ENCODE measurements at regions not wholly inside any gene's neighbourhood (a gene's known extent, or its start where the extent isn't known, plus 50 kb on each side); places are given as distances from the start of the nearest gene placed in this dataset.
"Not testable (repeated sequence)": the region's sequence is repeated elsewhere in the genome, so short reads cannot be mapped to it uniquely, and the experiment has no call there.

DNA sequence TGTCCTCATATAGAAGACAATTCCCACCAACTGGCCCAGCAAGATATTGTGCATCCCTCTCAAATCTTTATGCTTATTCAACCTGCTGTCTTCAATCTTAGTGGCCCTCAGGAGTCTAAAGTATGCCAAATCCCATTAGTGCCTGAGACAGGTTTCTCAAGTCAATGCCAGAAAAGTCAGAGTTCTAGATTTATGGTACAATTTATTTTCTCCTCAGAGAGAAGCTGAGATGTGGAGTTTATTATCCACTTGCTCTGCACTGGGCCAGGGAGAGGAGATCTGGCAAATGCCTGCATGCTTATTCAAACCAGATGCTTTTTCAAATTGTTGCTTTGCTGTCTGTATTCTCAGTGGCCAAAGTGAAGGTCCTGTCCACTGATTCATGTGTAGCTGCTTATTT, 825.2 kb downstream of the METTL4 start:
- DNase-seq = no peak

DNA sequence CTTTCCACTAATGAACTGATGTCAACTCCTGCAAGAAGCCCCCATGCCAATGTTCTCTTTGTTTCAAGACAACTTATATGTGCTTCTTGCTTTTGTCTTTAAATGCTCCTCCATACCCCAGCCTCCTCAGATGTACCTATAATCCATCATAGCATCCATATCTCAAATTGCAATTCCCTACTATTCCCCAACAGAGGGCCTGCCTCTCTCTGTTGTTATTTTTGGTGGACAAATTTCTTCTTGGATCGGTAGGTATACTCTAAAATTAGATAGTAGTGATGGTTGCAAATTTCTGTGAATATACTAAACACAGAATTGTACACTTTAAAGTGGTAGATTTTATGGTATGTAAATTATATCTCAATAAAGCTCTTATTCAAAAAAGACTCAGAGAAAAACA, 820.1 kb downstream of the METTL4 start:
- DNase-seq = no peak

DNA sequence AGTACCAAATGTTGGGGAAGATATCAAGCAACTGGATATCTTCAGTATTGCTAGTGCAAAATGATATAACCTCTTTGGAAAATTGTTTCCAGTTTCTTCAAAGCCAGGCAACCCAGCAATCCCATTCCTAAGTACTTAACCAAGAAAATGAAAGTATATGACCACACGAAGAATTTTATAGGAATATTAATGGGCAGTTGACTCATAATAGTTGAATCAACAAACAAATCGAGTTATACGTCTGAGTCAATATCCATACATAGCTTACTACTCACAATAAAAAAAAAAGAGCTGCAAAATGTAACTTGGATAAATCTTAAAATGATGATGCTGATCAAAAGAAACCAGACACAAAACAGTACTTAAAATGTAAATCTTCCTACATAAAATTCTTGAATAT, 810.4 kb downstream of the METTL4 start:
- no peak for DNase-seq

DNA sequence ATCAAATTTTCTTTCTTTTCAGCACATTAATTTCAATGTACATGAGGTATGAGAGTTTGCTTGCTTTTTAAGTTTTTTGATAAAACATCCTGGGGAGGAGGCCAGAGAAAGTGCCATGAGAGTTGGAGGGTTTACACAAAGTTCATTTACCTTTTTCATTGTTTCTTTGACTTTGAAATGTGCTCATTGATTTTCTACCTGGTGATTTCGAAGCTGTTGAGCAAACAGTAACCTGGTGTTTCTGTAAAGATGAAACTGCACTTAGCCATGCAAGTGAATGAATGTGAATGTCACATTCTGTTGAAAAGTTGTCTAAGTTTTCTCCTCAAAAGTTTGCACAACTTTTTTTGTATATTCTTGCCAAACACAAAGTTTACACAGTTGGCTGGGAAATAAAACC, 797.0 kb downstream of the METTL4 start:
- no peak for DNase-seq

DNA sequence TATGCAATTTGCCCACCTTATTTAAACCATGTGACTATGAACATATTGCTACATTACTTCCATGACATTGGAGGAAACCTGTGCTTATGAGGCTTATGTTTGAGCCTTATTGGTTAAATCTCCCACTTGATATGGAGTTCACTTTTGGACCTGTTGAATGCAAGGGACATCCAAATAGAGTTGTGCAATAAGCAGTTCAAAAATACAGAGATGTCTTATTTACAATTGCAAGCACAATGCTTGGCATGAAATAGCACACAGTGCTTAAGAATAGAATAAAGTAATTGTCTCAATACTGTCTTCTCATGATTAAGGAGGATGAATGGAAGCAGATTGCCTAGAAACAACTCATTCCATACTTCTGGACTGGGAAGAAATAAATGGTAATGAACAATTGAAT, 793.5 kb downstream of the METTL4 start:
- DNase-seq = no peak

DNA sequence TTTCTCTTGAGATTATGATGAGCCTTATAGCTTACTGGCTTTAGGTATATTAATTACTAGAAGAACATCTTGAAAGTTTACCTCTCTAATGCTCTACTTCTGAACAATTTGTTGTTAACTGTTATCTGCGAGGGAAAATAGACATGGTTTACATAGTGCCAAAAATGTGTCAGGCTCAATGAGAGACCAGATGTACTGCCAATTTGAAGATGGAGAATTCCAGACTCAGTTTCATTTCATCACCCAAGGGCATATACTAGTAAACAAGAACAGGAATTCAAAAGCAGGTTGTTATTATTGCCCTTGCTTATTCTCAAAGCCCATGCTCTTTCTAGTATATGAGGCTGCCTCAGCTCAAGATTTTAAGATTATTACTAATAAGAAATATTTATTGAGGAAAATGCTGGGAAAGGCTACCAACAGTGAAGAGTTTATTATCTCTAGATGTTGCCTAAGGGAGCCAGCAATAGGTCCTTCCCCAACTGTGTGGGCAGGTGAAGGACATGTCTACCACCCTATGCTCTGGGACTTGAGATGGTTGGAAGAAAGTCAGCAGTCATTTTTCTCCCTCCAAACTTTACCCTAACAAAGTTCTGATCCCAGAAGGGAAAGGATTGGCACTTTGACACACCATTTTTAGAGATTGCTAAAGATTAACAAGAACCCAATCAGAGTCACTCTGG, 792.7 kb downstream of the METTL4 start:
- no peak for DNase-seq

DNA sequence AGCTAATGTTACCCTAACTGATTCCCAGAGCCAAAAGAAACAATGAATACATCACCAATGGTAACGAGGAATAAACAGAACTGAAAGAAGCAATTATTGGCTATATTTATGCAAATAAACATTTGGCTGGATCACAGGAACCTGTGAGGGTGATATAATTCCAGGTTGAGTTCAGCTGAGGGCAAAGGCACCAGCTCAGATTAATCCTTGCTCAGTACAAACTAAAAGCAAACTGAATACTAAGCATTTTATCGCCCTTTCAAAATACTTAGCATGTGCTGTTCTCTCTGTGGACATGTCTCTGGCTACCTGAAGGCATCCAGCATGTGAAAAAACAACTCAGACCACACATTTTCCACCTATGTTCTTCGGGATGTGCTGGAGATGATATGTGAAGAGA, 791.7 kb downstream of the METTL4 start:
- DNase-seq = no peak

DNA sequence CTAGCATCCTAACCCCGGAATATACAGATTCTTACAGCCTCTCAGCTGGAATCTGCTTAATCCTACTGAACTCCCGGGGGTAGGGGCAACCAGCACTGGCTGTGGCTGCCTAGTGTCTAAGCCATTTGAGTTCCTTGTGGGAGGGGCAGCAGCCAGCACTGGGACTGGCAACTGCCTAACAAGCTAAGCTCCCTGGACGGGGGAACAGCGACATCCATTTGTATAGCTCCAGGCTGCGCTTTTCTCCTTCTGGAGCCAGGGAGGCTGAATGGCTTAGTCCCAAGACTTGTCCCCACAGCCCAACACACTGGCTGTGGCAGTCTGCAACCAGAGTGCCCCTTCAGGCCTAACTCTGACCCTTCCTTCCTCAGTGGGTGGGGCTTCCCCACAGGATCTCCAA, 787.2 kb downstream of the METTL4 start:
- no peak for DNase-seq

DNA sequence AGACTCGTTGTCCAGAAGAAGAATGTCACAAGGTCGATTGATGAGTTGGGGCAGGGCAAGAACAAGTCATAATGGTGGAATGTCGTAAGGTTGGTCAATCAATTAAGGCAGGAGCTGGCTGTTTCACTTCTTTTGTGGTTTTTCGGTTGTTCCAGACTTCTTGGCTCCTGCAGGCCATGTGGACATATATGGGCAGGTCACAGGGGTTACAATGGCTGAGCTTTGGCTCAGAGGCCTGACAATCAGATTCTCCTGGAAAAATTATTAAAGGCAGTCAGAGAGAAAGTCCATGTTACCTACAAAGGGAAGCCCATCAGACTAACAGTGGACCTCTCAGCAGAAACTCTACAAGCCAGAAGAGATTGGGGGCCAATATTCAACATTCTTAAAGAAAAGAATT, 785.3 kb downstream of the METTL4 start:
- not testable (repeated sequence) for DNase-seq

DNA sequence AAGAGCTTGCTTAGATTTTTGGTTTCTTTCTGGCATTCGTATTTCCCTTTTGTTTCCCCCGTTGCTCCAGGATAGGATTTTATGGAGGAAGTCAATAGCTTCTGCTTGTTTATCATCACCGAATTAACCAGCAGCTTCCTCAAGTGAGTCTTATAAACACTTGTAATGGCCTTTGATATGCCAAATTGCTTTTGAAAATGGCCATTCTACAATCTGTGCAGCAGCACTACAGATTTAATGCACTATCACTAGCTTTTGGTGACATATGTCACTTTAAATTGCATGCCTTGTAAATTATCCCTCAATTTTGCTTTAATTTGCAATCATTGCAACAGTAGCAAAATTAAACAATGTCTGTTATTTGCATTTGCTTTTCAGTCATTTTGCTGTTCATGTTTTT, 774.7 kb downstream of the METTL4 start:
- DNase-seq = no peak

DNA sequence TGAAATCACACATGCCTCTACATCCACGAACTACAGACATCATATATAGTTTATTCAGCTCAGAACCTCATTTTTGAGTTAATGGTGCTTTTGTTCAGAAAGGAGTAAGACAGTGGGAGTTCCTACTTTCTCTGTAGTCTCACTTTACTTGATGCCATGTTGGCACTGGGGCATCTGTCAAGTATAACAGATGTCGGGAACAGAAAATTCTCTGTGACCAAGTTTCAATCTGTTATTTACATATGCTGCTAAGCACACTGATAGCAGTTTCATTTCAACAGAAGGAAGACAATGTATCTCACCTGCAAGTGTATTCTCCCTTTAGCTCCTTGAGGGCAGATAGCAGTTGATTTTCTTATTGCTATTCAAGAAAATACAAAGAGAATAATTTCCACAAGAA, 774.1 kb downstream of the METTL4 start:
- DNase-seq = no peak

DNA sequence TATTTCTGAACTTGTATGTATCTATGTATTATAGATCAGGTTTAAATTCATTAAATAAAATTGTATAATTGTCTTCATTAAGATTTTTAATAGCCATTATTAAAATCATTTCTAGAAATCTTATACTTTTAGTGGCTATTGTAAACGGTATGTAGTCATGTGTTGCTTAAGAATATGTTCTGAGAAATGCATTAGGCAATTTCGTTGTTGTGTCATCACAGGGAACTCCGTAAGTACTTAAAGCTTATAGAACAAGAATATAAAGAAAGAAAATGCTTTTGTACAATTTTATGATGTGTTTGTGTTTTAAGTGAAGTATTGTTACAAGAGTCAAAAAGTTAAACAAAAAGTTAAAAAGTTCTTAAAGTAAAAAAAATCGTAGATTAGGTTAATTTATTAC, 765.8 kb downstream of the METTL4 start:
- DNase-seq = no peak

DNA sequence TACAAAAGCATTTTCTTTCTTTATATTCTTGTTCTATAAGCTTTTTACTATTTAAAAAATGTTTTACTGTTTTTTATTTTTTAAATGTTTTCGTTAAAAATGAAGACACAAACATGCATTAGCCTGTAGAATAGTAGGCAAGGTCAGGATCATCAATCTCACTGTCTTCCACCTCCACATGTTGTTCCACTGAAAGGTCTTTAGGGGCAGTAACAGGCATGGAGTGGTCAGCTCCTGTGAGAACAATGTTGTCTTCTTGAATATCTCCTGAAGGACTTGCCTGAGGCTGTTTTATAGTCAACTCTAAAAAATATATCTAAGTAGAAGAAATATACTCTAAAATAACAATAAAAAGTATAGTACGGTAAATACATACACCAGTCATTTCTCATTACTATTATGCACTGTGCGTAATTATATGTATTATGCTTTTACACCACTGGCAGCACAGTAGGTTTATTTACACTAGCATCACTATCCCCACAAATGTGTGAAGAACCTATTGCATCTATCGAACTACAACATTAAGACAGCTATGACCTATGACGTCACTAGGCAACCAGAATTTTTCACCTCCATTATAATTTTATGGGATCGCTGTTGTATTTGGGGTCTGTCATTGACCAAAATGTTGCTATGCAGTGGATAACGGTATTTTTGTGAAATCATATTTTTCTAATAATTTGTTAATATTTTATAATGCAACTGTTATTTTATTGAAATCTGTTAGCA, 764.3 kb downstream of the METTL4 start:
- DNase-seq = no peak

DNA sequence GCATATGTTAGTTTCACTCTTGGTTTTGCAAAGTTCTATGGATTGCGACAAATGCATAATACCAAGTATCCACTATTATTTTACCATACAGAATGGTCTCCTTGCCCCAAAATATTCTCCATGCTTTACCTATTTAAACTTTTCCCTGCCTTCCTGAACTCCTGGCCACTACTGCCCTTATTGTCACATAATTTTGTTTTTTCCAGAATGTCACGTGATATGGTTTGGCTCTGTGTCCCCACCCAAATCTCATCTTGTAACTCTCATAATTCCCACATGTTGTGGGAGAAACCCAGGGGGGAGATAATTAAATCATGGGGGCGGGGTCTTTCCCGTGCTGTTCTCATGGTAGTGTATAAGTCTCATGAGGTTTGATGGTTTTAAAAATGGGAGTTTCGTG, 760.0 kb downstream of the METTL4 start:
- no peak for DNase-seq

DNA sequence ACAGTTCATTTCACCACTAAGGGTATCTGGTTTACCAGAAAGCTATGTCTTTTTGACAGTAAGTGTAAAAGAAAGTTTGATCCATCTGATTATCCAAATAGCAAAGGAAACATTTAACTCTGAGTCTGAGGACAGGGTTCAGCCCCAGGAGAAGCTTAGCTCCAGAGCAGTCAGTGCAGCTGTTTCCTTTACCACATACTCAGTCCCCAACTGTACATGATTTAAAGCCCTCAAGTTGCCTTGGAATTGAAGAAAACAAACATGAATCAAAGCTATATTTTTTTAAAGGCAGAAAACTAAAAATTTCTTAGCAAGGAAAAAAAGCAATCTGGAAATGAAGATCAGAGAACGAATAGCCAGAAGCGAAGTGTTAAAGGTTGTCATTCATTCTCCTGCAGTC, 746.0 kb downstream of the METTL4 start:
- DNase-seq = no peak

DNA sequence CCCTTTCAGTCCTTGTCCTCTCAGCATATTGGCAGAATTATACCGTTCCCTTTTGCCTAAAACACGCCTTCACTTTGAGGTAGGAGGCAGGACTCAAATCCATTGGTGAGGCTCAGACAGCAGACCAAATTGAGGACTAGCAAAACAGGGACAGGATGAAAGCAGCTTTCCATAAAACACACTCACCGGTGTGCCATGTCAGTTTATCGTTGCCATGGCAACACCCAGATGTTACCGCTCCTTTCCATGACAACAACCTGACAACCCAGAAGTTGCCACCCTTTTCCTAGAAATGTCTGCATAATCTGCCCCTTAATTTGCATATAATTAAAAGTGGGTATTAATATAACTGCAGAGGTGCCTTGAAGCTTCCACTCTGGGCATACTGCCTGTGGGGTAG, 730.4 kb downstream of the METTL4 start:
- DNase-seq = no peak

DNA sequence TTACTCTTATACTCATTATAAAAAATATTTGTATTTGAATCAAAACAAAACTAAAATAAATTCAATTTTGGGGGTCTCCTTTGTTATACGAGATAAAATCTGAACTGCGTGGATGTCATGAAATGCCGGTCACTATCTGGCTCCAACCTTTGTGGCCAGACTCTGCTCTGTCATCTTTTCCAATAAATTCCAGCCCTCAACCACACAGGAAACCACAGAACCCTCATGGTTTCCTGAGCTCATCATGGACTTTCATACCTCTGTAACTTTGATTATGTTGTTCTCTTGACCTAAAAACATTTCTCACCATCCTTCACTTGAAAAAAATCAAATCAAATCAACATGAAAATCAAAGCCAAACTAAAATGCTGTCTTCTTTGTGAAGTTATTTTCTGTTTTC, 724.7 kb downstream of the METTL4 start:
- no peak for DNase-seq

DNA sequence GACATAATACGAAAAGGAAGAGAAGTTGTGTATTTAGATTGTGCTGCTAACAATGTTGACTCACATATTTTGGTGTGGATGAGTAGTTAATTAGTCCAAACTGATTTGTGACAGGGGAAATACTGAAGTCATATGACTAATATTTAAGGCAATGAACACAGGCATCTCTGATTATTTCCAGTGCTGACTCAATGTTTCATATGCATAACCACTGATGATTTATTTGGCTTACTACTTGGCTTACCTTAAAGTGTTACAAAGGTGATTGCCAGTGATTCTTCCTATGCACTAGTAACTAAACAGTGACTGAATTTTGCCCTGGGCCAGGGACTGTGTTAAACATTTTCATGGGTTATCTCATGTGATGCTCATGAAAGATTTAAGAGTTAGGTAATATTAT, 722.6 kb downstream of the METTL4 start:
- no peak for DNase-seq

DNA sequence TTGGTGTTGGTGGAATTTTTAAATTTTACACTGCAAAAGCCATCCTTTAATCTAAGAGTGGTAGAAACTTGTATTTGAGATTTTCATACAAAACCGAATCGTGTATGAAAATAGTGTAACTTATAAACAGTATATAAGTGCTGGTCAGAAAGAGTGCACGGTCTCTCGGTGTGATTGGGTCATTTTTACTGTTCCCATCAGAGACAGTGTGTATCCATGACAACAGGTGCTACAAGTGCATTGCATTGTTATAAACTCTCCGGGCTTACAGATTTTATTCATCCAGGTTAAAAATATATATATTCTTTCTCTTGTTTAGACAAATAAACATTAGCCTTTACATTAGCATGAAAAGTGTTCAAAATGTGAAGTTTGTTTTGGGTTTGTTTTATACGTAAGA, 721.9 kb downstream of the METTL4 start:
- DNase-seq = no peak

DNA sequence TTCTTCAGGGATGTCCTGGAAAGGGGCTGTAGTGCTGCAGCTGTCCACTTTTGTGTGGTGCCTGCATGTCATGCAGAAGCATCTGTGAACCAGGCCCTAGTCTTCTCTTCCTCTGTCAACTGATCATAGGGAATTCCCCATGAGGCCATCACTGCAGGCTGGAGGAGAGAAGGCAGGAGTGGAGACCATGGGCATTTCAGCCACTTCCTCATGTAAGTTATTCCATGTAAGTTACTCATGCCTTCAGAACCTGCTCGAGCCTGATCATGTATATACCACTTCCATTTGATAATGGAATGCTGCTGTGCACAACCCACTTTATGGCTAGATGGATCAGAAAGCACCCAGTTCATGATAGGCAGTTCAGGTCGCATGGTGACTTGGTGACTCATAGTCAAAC, 714.0 kb downstream of the METTL4 start:
- not testable (repeated sequence) for DNase-seq

DNA sequence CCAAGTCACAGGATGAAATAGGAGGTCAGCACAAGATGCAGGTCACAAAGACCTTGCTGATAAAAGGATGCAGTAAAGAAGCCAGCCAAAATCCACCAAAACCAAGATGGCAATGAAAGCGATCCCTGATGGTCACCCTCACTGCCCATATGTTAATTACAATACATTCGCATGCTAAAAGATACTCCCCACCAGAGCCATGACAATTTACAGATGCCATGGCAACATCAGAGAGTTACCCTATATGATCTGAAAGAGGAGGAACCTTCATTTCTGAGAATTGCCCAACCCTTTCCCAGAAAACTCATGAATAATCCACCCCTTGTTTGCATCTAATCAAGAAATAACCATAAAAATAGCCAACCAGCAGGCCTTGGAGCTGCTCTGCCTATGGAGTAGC, 709.8 kb downstream of the METTL4 start:
- DNase-seq = no peak

DNA sequence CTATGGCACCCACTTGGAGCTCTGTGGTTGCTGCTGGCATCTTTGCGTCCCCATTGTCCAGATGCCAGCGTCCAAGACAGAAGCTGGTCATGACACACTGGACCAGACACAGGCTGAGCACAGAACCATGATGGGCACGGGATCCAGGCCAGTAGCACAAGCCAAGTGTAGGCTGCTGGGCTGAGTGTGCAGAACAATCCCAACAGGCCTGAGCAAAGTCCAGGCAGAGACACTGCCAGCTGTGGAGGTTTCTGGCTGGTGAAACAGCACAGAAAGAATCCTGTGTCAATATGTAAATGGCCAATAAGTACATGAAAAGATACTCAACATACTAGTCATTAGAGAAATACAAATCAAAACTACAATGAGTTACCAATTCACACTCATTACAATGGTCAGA, 705.4 kb downstream of the METTL4 start:
- DNase-seq = no peak

DNA sequence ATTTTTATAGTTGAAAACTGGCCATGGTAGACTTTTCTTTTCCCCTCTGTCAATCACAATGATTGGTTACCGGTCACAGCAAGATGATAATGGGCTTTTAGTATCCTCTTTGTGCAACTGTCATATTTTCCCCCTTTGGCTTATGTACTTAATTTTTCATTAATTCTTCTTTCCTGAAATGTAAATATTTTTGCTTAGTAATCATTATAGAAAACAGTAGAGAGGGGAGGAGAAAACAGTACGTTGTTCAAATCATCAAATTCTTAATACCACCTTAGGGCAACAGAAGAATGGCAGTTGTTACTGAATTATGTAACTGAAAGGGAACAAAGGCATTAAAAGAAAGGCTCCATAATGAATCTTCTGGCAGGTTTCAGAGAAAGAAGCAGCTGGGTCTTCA, 699.0 kb downstream of the METTL4 start:
- DNase-seq = no peak

DNA sequence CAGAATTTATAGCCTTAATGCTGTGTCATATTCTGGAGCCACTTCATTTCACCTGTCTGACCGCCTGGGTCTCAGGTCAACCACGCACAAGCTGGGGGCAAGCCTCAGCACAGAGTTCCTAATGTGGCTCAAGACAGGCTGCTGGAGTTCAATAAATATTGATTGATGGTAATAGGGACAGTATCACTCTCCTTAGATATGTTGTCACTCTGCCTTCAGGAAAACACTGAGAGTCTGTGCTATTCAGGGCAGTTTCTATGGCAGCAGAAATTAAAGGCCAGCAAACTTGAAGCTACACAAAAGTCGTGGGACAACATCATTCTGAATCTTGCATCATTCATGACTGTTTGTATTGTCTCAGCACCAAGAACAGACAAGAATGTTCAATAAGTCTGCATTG, 696.1 kb downstream of the METTL4 start:
- no peak for DNase-seq

DNA sequence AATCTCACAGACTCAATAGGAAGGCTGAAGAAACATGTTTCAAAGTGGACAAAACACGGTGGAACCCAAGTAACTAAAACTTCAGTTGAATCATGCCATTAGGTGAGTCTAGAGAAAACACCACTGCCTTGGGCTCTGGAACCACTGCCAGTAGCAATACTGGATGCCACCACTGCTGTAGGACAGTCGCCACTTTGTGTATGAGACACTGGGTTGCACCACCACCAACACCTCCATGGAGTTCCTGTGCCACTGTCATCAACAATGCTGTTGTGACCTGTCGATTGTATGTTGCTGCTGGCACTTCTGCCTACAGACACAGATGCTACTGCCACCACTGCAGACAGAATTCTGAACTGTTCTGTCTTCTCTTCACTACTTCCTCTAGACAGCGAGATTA, 686.7 kb downstream of the METTL4 start:
- no peak for DNase-seq

Measured in activated T-cell treated with anti-CD3 and anti-CD28 coated beads for 4 hours (primary cell).